GM10266 (cell line): ENCODE measurements at regions not wholly inside any gene's neighbourhood (a gene's known extent, or its start where the extent isn't known, plus 50 kb on each side); places are given as distances from the start of the nearest gene placed in this dataset.

Experiments used
- DNase-seq: peaks from one replicate; pipeline ENCODE4 v3.0.0; 2012; ENCODE audit errors: extremely low spot score
- TF ChIP-seq, protein P1 (sequence below): IDR thresholded peaks from 2 replicates; pipeline ENCODE4 v1.5.1; 2012; ENCODE audit warnings: mild to moderate bottlenecking, low read depth; ENCODE audit not compliant: control insufficient read depth, insufficient read depth; ENCODE audit errors: missing control alignments

DNA sequence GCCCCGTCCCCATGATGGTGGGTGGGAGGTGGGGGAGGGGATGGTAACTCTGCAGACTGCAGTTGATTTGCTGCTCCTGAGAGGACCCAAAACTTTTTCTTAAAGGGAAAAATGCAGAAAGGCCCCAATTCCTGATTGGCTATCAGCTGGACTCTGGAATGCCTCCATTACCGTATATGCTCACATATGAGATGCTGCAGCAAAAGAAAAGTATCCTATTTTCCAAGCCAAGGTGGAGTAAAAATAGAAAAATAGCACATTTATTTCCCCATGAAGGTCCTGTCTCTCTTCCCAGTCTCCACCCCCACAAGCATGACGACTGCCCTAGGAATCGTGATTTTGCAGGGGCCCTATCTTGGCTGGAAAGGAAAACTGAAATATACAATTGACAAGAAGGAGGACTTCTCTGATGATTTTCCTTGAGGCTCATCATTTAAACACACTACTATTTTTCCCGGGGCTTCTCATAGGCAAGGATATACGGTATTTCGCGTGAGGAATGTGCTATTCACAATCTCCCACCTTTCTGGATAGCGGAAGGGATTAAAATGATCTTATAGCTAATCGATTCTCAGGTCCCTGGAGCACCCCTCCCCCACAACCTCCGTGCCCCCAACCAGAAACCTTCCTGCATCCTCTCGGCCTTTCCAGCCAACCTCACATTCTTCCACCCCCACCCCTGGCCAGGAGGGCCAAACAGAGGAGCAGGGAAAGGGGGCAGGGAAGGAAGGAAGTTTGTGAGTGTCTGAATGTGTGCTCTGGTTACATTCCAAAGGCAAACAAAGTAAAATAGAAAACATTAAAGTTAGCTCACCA, 138.9 kb upstream of the CCND2 start:
- TF ChIP-seq, protein P1, sequence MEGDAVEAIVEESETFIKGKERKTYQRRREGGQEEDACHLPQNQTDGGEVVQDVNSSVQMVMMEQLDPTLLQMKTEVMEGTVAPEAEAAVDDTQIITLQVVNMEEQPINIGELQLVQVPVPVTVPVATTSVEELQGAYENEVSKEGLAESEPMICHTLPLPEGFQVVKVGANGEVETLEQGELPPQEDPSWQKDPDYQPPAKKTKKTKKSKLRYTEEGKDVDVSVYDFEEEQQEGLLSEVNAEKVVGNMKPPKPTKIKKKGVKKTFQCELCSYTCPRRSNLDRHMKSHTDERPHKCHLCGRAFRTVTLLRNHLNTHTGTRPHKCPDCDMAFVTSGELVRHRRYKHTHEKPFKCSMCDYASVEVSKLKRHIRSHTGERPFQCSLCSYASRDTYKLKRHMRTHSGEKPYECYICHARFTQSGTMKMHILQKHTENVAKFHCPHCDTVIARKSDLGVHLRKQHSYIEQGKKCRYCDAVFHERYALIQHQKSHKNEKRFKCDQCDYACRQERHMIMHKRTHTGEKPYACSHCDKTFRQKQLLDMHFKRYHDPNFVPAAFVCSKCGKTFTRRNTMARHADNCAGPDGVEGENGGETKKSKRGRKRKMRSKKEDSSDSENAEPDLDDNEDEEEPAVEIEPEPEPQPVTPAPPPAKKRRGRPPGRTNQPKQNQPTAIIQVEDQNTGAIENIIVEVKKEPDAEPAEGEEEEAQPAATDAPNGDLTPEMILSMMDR: no peak
- no peak for DNase-seq

DNA sequence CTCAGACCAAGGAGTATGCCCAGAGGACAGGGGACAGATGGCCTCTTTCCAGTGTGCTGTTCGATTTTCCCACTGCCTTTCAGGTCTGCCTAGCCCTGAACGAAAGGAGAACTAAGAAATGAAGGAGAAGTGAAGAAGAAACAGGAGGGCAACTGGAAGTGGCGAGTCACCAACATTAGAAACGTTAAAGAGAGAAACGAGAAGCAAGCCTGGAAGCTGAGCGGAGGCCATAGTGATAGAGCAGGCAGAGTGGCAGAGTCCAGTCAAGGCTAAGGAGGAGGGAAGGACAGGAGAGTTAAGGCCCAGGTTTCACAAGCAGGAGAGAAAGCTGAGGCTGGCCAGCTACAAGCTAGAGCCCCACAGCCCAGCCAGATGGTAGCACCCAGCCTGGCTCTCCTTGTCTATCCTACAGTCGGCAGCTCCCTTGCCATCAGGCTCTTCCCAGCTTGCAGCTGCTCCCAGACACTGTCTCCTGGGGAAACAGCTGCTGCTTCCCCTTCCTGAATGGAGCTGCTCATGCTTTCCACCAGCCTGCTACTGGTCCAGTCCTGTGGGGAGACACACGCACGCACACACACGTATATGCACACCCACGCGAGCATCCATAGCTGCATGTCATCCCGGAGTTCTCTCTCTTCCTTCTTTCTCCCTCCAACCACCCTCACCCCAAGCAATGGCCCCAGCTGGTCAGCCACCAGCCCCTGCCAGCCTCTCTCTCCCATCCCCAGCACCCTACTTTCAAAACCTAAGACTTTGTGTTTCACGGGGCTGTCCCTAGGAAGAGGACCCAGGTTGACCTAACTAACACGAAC, 139.7 kb upstream of the CCND2 start:
- no peak for DNase-seq
- TF ChIP-seq, protein P1: no peak

DNA sequence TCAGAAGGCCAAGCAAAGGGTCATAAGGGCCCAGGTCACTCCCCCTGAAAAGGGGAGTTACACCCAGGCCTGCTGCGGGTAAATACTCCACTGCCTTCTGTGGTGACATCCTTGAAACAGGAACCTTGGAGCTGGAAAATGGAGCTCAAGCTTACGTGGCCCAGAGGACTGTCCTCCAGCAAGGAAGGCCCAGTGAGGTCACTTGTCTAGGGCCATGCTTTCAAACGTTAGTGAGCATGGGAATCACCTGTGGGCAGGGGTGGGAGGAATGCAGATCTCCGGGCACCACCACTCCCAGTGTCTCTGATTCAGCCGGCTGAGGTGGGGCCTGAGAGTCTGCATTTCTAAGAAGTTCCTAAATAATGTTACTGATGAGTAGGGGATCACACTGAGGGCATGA, 140.5 kb upstream of the CCND2 start:
- TF ChIP-seq, protein P1: no peak
- DNase-seq: no peak

DNA sequence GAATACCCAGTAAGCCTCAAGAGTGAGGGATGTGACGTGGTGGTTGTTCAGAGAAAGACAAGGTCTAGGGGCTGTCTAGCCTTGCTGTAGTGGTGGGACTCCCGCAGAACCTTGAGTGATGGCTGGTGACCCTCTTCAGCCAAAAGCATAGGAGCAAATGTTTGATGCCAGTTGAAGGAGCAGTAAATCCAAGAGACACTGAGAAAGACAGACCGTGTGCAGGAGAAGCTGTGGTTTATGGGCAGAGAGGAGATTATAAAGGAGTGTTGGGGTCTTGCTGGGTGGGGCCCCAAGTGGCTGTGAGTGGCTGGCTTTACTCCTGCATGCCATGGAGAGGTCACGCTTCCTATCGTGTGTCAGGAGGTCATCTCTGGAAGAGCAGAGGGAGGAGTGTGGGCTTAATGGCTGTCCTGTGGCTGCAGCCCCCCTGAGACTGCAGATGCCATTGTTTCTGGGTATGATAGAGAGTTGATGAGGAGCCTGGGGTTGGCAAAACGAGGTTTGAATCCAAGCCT, 152.0 kb upstream of the CCND2 start:
- TF ChIP-seq, protein P1: no peak
- DNase-seq: no peak

DNA sequence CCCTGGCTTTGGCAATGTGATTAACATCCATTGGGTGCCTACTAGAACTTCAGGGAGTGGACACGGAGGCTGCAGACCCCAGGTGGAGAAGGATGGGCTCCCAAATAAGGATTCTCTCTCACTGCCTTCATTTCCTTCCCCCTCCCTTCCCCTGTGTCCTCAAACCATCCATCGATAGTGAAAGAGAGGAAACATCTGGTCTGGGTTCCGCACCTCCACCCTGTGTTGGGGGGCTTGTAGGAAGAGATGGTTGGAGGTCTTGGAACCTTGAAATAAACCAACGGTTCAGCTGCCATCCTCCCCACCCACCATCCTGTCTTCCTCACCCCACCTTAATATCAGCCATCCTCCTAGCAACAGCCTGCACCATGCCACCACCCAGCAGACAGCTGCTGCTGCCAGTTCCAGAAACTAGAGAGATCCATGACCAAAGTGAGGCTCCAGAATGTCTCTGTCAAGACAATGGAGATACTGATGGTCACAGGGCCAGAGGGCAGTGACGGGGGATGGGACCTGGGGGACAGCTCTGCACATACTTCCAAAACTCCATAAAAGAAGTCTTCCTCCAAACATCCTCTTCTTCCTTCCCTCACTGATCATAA, 153.1 kb upstream of the CCND2 start:
- DNase-seq: no peak
- TF ChIP-seq, protein P1: no peak

DNA sequence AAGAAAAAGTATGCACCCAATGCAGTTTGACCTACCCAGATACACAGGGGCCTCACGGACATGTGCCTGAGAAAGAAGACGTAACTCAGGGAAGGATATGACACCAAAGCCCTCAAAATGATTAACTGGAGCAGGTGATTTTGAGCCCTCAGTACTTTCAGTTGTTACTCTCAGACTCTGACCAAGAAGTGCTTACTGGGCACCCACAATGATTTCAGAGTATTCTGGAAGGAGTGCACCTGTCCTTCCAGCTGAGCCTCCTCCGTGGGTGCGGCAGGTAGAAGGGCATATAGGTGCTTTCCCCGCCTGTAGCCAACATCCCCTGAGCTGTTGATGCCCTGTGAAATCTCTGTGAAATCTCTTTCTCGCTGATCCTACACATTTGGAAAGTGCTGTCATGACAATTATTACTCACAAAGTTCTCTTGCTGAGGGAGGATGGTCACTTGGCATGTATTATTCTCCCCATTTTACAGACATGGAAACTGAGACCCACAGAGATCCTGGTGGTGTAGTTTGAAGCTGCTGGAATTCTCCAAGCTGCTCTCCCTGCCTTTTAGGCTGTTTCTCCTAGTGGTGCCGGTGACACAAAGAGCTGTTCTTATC, 154.3 kb upstream of the CCND2 start:
- peak; percentile 67 for DNase-seq

More for the DNA sequence above, 154.3 kb upstream of the CCND2 start:
- TF ChIP-seq, protein P1: no peak
